ENCODE measurements at regions not wholly inside any gene's neighbourhood (a gene's known extent, or its start where the extent isn't known, plus 50 kb on each side); places are given as distances from the start of the nearest gene placed in this dataset. TPM values are rescaled to one million over a fixed set of nuclear protein-coding genes. Genes with fewer than 3 reads are reported as not detected.

- in situ Hi-C loops (cut with MboI) = loop anchor here (10.0 kb wide), 1 partner anchor 198 kb away; no protein-coding TSS in a partner anchor
- Histone ChIP-seq H3K27ac (no peak overlapping the region), H3K4me2 (ENCODE audit: unreplicated experiment) (no peak overlapping the region), H2AFZ (no peak overlapping the region), H3K9ac (no peak overlapping the region), H4K20me1 (ENCODE audit: insufficient read depth) (no peaks in the 10 kb centered on the region), H3K9me2 (ENCODE audit: insufficient read depth) (no peaks in the 10 kb centered on the region), H3K36me3 (ENCODE audit: low read depth) (no peaks in the 10 kb centered on the region), H3K4me3 (no peak overlapping the region), H3K4me1 (ENCODE audit: insufficient read depth) (no peaks in the 10 kb centered on the region), H3K79me2 (ENCODE audit: insufficient read depth) (no peaks in the 10 kb centered on the region), H3K9me3 (ENCODE audit: low read depth) (no peaks in the 10 kb centered on the region), H3K27me3 (replicated peaks; ENCODE audit: insufficient read depth) (no peaks in the 10 kb centered on the region; the same call in 1 of the 2 replicates), H3F3A (ENCODE audit: insufficient read depth) (0 out of 2 replicates have a peak, but pooled peaks cover 2% of the 10 kb centered on the region)
- TF ChIP-seq EZH2phosphoT487 (IDR thresholded peaks at IDR 0.05; ENCODE audit: insufficient read depth, low read depth) (no peak), EZH2 (IDR thresholded peaks at IDR 0.05; ENCODE audit: insufficient read depth, poor library complexity, severe bottlenecking) (no peak)
- DNase-seq = no peak
- WGBS, 2 experiments (ENCODE audit: low coverage in 1 of 2, low lambda C conversion rate in 2 of 2, missing lambda C conversion rate in 2 of 2) = 78 to 79% methylated on average over 19 of the region's 19 CpGs
These were observed 56.3 kb upstream of the SLC25A33 start for GRCh38 chr1:9482816-9483572.

DNA sequence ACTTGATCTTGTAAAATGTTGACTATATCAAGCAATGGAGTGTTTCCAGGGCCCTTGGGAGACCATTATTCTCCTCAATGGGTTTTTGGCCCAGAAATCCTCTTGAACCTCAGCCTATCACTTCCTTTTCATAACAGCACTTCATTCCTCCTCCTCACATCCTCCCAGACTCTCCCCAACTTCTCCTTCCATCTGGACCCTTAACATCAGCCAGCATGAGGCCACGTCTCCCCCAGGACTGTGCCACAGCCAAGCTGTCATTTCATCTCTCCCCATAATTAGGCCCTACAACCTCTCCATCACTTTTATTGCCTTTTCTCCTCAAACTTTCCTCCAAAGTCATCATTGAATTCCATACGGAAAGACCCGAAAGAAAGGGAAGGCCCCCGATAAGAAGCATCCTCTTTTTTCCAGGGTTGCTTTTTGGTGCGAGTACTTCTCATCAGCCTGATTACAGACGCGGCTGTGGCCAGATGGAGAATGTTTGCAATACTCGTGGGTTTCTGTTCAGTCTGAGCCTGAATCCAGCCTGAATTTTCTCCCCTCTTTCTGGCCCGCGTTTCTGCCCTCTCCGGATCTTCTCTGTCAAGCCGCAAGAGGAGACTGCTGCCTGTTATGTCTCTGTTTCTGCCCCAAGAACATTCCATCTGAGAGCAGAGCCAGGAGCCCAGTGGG is 52.7 kb upstream of the SLC25A33 start:
- Histone ChIP-seq H3K4me1 (ENCODE audit: insufficient read depth) (no peaks in the 10 kb centered on the region), H3K36me3 (ENCODE audit: low read depth) (no peaks in the 10 kb centered on the region), H3K9ac (no peak overlapping the region), H3K79me2 (ENCODE audit: insufficient read depth) (no peaks in the 10 kb centered on the region), H3K9me2 (ENCODE audit: insufficient read depth) (no peaks in the 10 kb centered on the region), H4K20me1 (ENCODE audit: insufficient read depth) (no peaks in the 10 kb centered on the region), H2AFZ (no peak overlapping the region), H3K27ac (no peak overlapping the region), H3K4me3 (no peak overlapping the region), H3K27me3 (replicated peaks; ENCODE audit: insufficient read depth) (no peaks in the 10 kb centered on the region), H3K4me2 (ENCODE audit: unreplicated experiment) (no peak overlapping the region), H3F3A (ENCODE audit: insufficient read depth) (no peaks in the 10 kb centered on the region), H3K9me3 (ENCODE audit: low read depth) (no peaks in the 10 kb centered on the region)
- 91 to 93% methylated on average over 12 of the region's 12 CpGs for WGBS, 2 experiments (ENCODE audit: low coverage in 1 of 2, low lambda C conversion rate in 2 of 2, missing lambda C conversion rate in 2 of 2)
- no peak for DNase-seq
- in situ Hi-C loops (cut with MboI) = loop anchor here (10.0 kb wide), 1 partner anchor 202 kb away; no protein-coding TSS in a partner anchor
- TF ChIP-seq EZH2 (IDR thresholded peaks at IDR 0.05; ENCODE audit: insufficient read depth, poor library complexity, severe bottlenecking) = no peak
- no peak for TF ChIP-seq EZH2phosphoT487 (IDR thresholded peaks at IDR 0.05; ENCODE audit: insufficient read depth, low read depth)

Small RNA genes lying in the stretch of these regions (small RNA-seq; reads per million reads assigned to genes)
- not detected for gene RNA5SP40 (ENCODE audit: low read depth, low replicate concordance)

Data from GM23248 (cell line).